GM21576 (cell line): ENCODE measurements at regions not wholly inside any gene's neighbourhood (a gene's known extent, or its start where the extent isn't known, plus 50 kb on each side); places are given as distances from the start of the nearest gene placed in this dataset.
"Not testable (repeated sequence)": the region's sequence is repeated elsewhere in the genome, so short reads cannot be mapped to it uniquely, and the experiment has no call there.

ENCODE experiments used
- ATAC-seq: cut with Tn5 transposase; IDR thresholded peaks from one replicate; pipeline ENCODE4 v1.9.1; 2021; ENCODE audit warnings: mild to moderate bottlenecking, moderate library complexity; ENCODE audit not compliant: unreplicated experiment

DNA sequence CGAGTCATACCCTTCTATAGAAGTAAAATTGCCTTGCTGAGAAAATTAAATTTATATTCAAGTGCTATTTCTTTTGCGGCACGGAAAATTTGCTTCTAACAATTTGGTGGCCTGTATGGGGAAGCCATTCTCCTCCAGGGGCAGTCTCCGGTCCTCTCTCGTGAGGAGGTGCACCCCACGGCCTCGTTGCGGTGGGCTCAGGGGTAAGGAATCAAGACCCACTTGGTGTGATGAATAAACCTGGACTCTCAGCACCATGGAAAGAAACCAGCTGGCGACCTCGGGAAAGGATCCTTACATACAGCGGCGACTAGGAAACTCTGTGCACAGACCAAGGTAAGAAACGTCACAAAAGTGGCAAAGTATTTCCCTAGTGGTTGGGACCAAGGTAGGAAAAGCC, 252.9 kb downstream of the DPY19L2 start:
- ATAC-seq, result no peak

DNA sequence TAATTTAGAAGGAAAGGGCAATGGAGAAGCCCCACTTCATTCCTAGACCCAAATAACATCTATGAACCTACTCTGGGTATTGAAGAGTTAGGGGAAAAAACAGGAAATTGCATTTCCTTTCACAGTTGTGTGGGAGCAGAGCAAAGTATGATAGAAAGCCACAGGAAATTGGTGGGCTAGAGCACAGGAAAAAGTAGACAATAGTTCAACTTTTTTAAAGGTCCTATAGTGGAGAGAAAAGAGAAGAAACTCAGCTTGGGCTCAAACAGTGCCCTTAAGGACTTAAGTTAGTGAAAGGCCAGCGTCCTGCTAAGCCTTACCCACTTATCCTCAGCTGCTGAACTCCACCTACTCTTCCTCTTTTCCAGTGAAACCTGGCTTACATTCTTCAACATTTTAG, 258.1 kb downstream of the DPY19L2 start:
- no peak for ATAC-seq

DNA sequence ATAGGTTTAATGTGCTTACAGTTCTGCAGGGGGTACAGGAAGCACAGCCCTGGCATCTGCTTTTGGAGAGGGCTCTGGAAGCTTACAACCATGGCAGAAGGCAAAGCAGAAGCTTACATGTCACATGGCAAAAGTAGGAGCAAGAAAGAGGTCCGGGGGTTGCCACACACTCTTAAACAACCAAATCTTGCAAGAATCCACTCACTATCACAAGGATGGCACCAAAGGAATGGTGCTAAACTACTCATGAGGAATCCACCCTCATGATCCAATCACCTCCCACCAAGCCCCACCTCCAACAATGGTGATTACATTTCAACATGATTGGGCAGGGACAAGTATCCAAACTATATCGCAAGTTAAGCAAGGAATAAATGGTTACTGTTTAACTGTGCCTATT, 255.8 kb upstream of the AVPR1A start:
- ATAC-seq, result no peak

DNA sequence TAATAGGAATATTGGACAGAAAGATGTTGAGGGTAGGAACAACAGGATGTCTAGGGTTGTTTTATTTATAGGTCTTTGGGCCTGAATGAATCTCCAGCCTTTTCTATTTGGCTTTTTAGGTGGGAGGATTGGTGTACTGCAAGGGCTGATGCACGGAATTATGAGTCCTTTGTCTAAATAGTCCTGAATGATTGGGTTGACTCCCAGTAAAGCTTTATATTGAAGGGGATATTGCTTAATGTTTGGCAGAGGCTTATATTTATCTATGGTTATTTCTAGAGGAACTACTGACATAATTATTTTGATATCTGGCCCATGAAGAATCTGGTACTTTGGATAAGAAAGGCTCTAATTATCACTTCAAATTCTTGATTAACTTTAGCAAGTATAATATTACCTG, 253.6 kb upstream of the AVPR1A start:
- no peak for ATAC-seq

DNA sequence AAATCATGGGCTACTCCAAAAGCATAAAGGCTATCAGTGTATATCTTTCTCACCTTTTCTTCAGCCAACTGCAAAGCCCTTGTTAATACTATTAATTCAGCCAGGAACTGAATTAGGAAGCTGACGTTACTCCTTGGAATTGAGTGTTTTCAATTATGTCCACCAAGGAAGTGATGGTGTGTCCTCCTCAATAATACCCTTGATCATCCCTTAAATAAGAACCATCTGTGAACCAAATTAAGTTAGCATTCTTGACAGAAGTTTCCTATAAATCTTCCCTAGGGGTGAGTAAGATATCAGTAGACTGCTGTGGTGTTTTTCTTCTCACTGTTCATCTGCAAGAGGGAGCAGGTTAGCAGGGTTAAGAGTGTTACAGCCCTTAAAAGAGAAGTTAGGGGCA, 252.3 kb upstream of the AVPR1A start:
- no peak for ATAC-seq

DNA sequence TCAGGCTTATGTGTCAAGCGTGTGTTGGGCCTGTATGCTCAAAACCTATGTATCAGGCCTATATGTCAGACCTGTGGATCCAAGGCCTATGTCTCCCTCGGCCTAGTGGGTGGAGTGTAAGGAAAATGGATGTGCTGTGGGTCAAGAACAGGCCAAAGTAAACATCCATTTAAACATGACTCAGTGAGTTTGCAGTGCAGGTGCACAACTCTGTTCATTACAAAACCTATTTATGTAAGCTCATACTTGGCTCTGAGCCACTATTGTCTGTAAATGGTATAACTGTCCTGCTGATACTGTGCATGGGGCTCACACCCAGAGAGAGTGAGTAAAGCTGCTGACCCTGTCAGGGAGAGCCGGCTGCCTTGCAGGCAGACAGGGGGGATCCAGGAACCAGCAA, 249.7 kb upstream of the AVPR1A start:
- no peak for ATAC-seq

DNA sequence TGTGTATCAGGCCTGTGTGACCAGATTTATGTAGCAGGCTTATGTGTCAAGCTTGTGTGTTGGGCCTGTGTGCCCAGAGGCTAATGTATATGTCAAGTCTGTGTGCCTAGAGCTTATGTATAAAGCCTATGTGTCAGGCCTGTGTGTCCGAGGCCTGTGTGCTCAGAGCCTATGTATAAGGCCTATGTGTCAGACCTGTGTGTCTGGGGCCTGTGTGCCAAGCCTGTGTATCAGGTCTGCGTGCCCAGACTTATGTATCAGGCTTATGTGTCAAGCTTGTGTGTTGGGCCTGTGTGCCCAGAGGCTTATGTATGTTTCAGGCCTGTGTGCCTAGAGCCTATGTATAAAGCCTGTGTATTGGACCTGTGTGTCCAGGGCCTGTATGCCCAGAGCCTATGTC, 249.3 kb upstream of the AVPR1A start:
- no peak for ATAC-seq

DNA sequence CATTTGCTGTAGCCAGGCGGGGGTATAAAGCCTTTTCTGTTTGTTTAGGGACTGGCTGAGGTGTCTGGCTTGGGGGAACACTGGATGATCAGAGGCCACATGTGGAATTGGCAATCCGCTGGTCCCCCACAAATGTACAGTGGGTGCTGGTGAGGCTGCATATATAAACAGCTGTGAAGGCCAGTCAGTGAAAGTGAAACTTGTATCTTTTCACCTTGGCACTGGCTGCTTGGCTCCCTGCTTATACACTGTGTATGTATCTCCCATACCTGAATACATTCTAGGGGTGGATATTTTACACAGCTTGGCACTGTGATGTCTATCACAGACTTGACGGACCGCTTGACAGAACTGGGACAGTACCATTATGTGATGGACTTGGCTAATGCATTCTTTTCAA, 246.8 kb upstream of the AVPR1A start:
- ATAC-seq, result no peak

DNA sequence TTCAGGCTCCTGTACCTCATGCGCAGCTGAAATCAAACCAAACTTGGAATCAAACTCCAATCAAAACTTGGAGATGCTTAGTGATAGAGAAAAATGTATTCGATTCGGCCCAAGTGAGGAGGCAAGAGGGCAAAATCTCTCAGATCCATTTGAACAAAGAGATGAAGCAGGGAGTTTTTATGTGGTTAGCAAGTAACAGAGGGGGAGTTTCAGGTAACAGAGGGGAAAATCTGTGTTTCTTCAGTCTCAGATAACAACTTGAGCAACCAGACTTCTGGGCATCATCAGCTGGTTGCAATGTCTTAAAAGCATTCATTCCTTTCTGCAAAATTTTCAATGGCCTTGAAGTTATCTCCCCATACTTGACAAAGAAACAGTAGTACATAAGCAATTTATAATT, 245.1 kb upstream of the AVPR1A start:
- ATAC-seq, result no peak

DNA sequence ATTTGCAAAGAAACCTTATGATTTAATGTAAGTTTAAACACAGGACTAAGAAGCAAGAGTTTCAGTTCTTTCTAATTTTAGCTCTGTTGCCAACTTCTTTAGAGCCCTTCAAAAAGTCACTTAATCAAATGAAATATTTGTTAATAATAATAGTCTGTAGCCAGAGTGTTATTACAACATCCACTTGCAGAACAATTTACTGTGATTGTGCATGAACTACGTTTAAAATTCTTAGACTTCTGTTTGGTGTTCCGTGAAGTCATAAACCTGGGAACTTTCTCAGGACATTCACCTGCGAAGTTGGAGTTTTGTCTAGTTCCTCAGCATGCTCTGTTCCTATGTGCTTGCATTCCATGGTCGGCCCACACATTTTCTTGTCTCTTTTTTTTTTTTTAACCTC, 244.0 kb upstream of the AVPR1A start:
- no peak for ATAC-seq

DNA sequence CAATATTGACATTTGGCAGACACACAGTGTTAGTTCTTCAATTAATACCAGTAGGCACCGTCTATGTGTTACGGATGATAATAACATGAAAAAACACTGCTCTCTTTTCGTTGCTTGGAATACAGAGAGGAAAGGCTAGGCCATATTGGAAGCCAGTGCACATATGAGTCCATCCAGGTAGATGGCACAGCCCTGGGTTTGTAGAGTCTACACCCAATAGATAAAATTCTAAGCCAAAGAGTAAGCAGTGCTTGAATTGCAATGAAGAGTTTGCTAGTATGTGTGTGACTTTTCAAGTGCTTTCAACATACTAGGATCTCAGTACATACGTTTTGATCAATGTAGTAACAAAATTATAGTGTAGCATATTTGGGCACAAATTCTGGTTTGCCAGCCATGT, 243.3 kb upstream of the AVPR1A start:
- no peak for ATAC-seq

DNA sequence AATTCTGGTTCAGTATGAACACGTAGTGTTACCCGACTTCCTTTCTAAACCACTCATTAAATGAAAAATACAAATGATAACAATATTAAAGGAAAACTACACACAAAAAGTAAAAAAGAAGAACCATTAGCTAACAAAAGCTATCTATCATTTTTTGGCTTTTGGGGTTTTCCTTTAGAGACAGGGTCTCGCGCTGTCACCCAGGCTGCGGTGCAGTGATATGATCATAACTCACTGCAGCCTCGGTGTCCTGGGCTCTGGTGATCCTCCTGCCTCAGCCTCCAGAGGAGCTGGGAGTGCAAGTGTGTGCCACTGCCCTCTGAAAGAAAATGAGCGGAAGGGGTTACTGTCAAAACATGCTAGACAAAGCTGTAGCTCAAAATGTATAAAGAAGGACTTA, 238.2 kb upstream of the AVPR1A start:
- no peak for ATAC-seq

DNA sequence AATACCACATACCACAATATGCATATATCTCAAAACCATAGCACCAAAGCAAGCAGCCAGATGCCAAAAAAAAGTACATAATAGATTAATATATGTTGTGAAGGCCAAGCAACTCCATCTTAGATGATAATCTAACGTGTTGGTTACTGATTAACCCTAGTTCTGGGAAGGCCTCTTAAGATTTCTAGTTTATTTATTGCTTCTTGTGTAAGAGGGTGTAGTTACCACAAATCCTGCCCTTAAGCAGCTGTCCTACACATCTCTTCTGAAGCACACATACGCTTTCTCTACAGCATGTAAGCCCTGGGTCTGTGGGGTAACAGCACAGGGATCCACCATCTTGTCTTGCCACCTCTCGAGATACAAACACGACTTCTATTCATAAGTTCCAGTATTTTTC, 236.8 kb upstream of the AVPR1A start:
- no peak for ATAC-seq

DNA sequence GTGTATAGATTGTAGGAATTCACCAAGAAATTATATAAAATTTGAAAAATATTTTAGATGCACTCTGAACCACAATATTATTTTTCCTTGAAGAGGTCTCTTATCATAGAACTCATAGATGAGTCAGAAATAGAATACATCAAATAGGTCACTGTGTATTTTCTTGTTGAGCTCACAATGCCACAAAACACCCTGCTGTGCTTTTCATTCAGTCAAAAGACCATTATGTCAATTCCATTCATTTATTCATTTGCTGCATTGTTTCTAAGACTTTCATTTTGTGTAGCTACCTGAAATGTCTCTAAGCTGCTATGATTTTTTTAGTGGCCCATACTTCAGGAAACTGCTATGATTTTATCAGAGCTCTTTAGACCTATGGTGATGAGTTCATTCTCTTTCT, 231.9 kb upstream of the AVPR1A start:
- ATAC-seq, result no peak

DNA sequence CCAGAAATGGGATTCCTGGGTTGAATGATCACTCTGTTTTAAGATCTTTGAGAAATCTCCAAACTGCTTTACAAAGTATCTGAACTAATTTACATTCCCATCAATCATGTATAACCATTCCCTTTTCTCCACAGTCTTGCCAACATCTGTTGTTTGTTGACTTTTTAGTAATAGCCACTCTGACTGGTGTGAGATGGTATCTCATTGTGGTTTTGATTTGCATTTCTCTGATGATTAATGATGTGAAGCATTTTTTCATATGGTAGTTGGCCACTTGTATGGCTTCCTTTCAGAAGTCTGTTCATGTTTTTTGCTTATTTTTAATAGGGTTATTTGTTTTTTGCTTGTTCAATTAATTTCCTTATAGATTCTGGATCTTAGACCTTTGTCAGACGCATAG, 211.8 kb upstream of the AVPR1A start:
- no peak for ATAC-seq

DNA sequence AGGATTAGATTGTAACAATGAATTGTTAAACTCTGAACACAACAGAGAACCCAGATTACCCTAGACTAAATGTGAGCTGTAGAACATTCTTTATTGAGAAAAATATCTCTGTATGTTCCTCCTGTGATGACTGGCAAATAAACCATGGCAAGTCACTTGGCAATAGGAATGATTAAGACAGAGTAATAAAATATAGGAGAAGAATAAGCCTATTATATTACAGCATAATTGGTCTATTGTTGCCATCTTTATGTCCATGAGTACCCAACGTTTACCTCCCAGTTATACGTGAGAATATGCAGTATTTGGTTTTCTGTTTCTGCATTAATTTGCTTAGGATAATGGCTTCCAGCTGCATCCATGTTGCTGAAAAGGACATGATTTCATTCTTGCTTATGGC, 211.2 kb upstream of the AVPR1A start:
- no peak for ATAC-seq

DNA sequence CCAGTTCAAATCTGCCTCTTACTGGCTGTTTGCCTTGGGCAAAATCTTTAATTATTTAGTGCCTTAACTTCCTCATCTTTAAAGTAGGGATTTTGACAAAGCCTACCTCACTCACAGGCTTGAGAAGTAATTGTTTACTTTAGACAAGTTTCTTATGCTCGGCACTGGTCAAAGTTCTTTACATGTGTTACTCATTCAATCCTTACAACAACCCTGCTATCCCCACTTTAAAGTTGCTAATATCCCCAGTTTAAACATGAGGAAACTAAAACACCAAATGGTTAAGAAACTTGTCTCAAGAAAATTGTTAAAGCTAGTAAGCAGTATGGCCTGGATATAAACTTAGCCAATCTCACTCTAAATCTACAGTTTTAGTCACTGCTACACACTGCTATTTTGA, 204.0 kb upstream of the AVPR1A start:
- no peak for ATAC-seq

DNA sequence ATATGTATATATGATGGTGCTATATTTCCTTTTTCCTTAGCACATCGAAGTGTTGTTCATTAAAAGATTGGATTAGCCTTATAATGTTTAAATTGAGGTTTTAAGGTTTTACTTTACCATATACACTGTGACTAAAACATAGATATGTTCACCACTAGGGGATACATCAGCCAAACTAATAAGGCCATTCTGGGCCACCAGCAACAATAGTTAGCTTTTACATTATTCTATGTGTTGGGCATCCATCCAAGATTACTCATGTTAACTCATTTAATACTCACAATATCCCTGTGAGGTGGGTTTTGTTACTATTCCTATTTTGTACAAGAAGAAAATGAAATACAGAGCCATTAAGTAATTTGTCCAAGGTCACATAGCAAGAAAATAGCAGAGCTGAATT, 202.6 kb upstream of the AVPR1A start:
- no peak for ATAC-seq

DNA sequence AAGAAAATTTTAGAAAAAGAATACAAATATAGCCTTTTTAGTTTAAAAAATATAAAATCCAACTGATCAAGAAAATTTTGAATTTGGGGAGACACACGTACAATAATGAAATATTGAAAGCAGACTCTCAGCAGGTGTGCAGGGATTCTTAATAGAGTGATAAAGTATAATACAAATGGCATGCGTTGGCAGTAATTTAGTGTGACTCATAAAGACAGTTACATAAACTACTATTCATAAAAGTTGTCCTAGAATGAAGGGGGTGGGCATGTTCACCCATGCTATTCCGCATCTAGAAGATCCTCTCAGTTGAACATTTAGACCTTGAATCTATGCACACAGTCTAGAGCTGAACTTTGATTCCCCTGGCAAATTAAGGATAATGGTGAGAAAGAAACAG, 200.4 kb upstream of the AVPR1A start:
- ATAC-seq, result no peak

DNA sequence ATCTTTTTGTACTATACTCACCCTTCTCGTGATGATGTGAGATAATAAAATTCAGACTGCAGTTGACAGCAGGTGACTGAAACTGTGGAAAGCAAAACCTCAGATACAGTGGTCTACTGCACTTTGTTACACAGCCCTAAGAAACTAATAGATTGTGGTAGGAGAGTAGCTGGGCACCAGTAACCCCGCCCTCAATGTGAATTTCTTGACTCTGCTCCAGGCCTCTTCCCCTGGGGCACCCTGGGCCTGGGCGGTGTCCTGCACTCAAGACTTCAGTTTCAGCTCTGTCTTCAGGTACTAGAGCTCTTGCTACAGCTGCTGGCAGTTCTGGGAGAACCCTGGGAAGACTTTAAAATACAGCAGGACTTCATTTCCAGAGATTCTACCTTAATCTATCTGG, 197.6 kb upstream of the AVPR1A start:
- no peak for ATAC-seq

DNA sequence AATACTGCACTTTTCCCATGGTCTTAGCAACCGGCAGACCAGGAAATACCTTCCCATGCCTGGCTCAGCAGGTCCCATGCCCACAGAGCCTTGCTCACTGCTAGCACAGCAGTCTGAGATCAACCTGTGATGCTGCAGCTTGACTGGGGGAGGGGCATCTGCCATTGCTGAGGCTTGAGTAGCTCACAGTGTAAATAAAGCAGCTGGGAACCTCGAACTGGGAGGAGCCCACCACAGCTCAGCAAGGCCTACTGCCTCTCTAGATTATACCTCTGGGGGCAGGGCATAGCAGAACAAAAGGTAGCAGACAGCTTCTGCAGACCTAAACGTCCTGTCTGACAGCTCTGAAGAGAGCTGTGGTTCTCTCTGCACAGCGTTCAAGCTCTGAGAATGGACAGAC, 186.2 kb upstream of the AVPR1A start:
- not testable (repeated sequence) for ATAC-seq

DNA sequence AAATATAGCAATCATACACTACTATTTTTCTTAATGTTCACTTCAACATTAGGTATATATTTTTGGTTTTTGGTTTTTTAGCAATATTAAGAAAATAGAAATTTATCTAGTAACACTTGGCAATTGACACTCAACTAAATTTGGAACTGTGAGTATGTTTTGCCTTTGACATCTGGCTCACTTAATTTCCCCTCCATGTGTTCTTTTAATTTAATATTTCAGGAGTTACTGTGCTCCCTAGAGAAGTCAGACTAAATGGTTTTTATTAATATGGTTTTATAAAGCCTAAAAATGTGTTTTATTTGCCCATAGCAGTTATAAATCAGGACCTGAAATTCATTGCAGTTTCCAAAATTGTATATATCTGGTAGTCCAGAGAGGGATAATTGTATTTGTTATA, 175.3 kb upstream of the AVPR1A start:
- ATAC-seq, result no peak

DNA sequence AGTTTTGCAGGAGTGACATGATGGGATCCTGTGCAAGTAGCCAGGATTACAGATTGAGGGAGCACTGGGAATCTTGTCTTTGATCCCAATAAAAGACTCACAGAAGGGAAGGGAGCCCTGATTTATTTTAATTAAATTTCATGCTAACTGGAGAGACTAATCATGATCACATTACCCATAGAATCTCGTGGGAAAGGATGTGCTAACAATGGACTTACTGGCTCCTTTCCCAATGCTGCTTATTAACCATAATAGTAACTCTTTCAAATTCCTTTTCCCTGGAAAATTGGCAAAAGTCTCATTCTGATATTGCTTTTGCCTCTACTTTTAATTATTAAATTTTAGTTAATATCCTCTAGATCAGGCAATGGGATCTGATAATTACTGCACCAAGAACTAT, 174.8 kb upstream of the AVPR1A start:
- no peak for ATAC-seq

DNA sequence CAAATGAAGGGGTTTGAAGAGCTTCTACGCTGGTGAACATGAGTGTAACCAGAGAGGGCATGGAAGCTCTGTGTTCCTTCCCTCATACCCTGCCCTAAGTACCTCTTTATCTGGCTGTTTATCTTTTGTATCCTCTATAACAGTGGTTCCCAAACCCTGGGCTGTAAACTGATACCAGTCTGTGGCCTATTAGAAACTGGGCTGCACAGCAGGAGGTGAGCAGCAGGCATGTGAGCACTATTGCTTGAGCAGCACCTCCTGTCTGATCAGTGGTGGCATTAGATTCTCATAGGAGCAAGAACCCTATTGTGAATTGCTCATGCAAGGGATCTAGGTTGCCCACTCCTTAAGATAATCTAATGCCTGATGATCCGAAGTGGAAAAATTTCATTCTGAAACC, 172.9 kb upstream of the AVPR1A start:
- ATAC-seq, result no peak
